Hematopoietic multipotent progenitor cell treated with erythropoietin and hydrocortisone succinate and interleukin-3 and kit ligand, for 4 days (in vitro differentiated cells): ENCODE measurements at regions not wholly inside any gene's neighbourhood (a gene's known extent, or its start where the extent isn't known, plus 50 kb on each side); places are given as distances from the start of the nearest gene placed in this dataset.
"Not testable (repeated sequence)": the region's sequence is repeated elsewhere in the genome, so short reads cannot be mapped to it uniquely, and the experiment has no call there.

Source experiments
- DNase-seq: peaks from one replicate; pipeline ENCODE4 v3.0.0-alpha.2; 2015

- DNase-seq, result no peak
Measured at GRCh38 chr7:54145716-54146115, 396.5 kb upstream of the VSTM2A start.

GRCh38 chr7:54153462-54153861 is 388.7 kb upstream of the VSTM2A start:
- DNase-seq, result no peak

GRCh38 chr7:54159088-54159487 is 383.1 kb upstream of the VSTM2A start:
- no peak for DNase-seq

- DNase-seq, result no peak
Measured at GRCh38 chr7:54161621-54162020, 380.6 kb upstream of the VSTM2A start.

GRCh38 chr7:54166419-54166818 is 375.8 kb upstream of the VSTM2A start:
- DNase-seq, result no peak

- no peak for DNase-seq
Measured at GRCh38 chr7:54179321-54180029, 362.7 kb upstream of the VSTM2A start.

GRCh38 chr7:54180796-54181195 is 361.4 kb upstream of the VSTM2A start:
- no peak for DNase-seq

GRCh38 chr7:54183055-54183454 is 359.1 kb upstream of the VSTM2A start:
- no peak for DNase-seq

- DNase-seq, result no peak
Measured at GRCh38 chr7:54186336-54186735, 355.8 kb upstream of the VSTM2A start.

GRCh38 chr7:54187886-54188685 is 354.1 kb upstream of the VSTM2A start:
- DNase-seq, result no peak

GRCh38 chr7:54188843-54189242 is 353.3 kb upstream of the VSTM2A start:
- no peak for DNase-seq

GRCh38 chr7:54189330-54189729 is 352.8 kb upstream of the VSTM2A start:
- no peak for DNase-seq

GRCh38 chr7:54201501-54201900 is 340.7 kb upstream of the VSTM2A start:
- DNase-seq, result no peak

GRCh38 chr7:54215424-54215823 is 326.8 kb upstream of the VSTM2A start:
- no peak for DNase-seq

GRCh38 chr7:54226030-54226429 is 316.1 kb upstream of the VSTM2A start:
- DNase-seq, result not testable (repeated sequence)

- DNase-seq, result no peak
Measured at GRCh38 chr7:54242776-54243175, 299.4 kb upstream of the VSTM2A start.

GRCh38 chr7:54245020-54245419 is 297.2 kb upstream of the VSTM2A start:
- DNase-seq, result no peak

- no peak for DNase-seq
Measured at GRCh38 chr7:54249686-54250085, 292.5 kb upstream of the VSTM2A start.

- DNase-seq, result no peak
Measured at GRCh38 chr7:54252256-54253035, 289.7 kb upstream of the VSTM2A start.

- DNase-seq, result no peak
Measured at GRCh38 chr7:54253036-54253373, 289.2 kb upstream of the VSTM2A start.

GRCh38 chr7:54255242-54255641 is 286.9 kb upstream of the VSTM2A start:
- no peak for DNase-seq

- DNase-seq, result no peak
Measured at GRCh38 chr7:54259185-54259584, 283.0 kb upstream of the VSTM2A start.

- DNase-seq, result no peak
Measured at GRCh38 chr7:54260941-54261371, 281.2 kb upstream of the VSTM2A start.

GRCh38 chr7:54278847-54279246 is 263.3 kb upstream of the VSTM2A start:
- no peak for DNase-seq
